T-helper 2 cell treated with Interferon-gamma antibody and Interleukin-4, amounts not matched to agents 100 ng/mL and 5 ng/mL, for 36 hours (primary cell): ENCODE measurements at regions not wholly inside any gene's neighbourhood (a gene's known extent, or its start where the extent isn't known, plus 50 kb on each side); places are given as distances from the start of the nearest gene placed in this dataset.

ENCODE experiments used
- intact Hi-C: fragments of 100-400 bp; cut with micrococcal nuclease; formaldehyde crosslinking; loops from one replicate; pipeline ENCODE4 v1.15.1; 2023

DNA sequence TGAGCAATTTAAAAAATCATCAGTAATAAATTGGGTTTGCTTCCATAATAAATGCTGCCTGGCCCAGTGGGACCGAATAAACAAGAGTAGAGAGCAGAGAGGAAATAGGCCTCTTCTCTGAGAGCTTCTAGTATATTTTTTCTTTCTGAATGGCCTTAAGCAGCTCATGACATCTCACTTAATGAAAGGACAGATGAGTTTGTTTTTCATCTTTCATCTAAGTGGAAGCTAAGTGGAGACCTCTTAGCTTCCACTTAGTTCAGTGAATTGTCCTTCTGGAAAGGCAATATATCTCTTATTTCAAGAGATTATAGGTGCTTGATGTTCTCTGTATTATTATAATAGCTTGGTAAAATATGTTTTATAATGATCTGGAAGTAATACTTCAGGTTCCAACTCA, 245.9 kb upstream of the ANO3 start:
- intact Hi-C loops: no loop called here

GRCh38 chr11:26087120-26087935, 244.6 kb upstream of the ANO3 start:
- intact Hi-C loops: no loop called here

- intact Hi-C loops: no loop called here
These were observed 243.5 kb upstream of the ANO3 start for GRCh38 chr11:26088391-26088790.

DNA sequence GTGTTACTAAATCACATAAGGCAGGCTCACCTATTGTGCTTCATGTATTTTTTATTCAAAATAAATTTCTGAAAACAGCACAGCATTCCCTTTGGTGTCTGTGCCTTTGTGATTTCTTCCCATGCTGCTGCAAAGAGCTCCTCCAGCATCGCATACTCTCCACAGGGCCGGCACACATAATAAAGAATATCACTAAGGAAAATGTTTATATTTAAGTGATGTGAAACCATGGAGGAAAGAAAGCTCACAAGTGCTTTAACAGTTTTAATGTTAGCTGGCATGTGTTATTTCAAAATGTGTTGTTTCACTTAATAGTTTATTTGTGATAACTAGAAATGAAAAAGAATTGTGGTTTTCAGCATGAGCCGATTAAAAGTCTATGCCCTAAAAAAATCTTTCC, 241.3 kb upstream of the ANO3 start:
- intact Hi-C loops: no loop called here

GRCh38 chr11:26093206-26093605, 238.7 kb upstream of the ANO3 start:
- intact Hi-C loops: no loop called here

GRCh38 chr11:26095340-26095739, 236.6 kb upstream of the ANO3 start:
- intact Hi-C loops: no loop called here

DNA sequence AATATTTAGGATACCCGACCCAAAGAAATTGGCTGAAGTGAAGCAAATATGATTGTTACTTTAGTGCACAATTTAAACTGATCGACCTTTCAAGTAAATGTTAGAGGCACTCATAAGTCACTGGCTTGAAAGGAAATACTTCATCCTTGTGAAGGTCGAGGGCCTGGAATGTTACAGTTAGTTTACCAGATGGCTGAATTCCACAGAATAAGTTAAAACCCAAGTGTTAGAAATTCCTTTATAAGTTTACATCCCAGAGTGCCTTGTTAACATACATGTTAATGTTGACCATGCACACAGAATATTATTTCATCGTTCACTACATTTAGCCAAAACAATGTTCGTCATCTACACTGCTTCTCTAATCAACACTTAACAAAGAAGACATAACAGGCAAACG, 235.5 kb upstream of the ANO3 start:
- intact Hi-C loops: no loop called here

DNA sequence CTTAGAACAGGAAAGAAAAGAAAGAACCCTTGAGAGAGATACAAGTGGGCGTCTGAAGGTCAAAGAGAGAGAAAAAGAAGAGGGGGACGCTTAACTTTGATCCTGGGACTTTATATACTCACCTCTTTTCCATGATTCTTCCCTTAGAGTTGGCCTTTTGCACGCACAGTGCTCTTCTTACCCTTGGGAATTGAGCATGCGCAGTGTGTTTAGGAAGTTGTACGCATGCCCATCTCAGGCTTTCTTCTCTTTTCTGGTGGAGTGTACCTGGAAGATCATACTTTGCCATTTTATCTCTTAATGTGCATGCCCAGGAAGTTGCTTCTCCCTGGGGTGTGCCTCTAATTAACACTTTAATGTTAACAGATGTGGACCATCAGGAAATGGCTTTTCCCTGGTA, 229.6 kb upstream of the ANO3 start:
- intact Hi-C loops: no loop called here

DNA sequence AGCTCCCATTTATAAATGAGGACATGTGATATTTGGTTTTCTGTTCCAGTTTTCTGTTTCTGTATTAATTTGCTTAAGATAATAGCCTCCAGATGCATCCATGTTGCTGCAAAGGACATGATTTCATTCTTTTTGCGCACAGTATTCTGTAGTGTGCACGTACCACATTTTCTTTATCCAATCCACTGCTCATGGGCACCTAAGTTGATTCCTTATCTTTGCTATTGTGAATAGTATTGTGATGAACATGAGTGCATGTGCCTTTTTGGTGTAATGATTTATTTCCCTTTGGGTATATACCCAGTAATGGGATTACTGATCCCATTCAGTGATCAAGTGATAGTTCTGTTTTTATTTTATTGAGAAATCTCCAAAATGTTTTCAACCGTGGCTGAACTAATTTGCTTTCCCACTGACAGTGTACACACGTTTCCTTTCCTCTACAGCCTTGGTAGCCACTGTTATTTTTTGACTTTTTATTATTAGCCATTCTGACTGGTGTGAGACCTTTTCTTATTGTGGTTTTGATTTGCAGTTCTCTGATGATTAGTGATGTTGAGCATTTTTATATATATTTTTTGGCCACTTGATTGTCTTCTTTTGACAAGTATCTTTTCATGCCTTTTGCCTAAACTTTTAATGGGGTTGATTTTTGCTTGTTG, 226.0 kb upstream of the ANO3 start:
- intact Hi-C loops: no loop called here

GRCh38 chr11:26106726-26107125, 225.2 kb upstream of the ANO3 start:
- intact Hi-C loops: no loop called here

GRCh38 chr11:26109658-26110368, 222.1 kb upstream of the ANO3 start:
- intact Hi-C loops: no loop called here

- intact Hi-C loops: no loop called here
These were observed 219.7 kb upstream of the ANO3 start for GRCh38 chr11:26112264-26112663.

DNA sequence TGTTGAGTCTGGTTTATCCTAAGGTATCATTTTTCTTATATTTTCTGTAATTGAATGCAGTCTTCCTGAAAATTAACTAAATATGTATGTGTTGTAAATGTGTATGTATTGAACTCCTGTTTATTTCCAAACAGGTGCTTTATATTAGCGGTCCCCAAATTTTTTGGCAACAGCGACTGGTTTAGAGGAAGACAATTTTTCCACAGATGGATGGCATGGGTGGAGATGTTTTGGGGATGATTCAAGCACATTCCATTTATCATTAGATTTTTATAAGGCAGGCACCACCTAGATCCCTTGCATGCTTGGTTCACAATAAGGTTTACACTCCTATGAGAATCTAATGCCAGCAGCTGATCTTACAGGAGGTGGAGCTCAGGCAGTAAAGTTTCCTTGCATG, 210.5 kb upstream of the ANO3 start:
- intact Hi-C loops: no loop called here

GRCh38 chr11:26126741-26127140, 205.2 kb upstream of the ANO3 start:
- intact Hi-C loops: no loop called here

- intact Hi-C loops: no loop called here
These were observed 204.6 kb upstream of the ANO3 start for GRCh38 chr11:26127336-26127735.

GRCh38 chr11:26131406-26131805, 200.5 kb upstream of the ANO3 start:
- intact Hi-C loops: no loop called here

DNA sequence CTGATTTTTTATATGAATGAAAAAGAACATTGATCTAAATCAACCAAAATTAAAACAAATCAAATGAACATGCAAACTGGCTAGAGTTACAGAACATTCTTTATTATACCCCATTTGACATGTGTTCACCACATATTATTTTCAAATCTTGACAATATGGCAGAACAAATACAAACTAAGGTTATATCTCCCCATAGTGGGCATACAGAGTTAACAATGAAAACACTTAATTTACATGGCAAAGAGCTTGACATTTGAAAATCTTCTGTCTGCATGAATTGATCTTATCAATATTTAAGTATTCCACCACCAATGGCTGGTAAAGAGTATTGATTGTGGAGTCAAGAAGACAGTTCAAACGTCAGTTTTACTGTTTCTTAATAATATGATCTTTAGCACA, 197.9 kb upstream of the ANO3 start:
- intact Hi-C loops: no loop called here

DNA sequence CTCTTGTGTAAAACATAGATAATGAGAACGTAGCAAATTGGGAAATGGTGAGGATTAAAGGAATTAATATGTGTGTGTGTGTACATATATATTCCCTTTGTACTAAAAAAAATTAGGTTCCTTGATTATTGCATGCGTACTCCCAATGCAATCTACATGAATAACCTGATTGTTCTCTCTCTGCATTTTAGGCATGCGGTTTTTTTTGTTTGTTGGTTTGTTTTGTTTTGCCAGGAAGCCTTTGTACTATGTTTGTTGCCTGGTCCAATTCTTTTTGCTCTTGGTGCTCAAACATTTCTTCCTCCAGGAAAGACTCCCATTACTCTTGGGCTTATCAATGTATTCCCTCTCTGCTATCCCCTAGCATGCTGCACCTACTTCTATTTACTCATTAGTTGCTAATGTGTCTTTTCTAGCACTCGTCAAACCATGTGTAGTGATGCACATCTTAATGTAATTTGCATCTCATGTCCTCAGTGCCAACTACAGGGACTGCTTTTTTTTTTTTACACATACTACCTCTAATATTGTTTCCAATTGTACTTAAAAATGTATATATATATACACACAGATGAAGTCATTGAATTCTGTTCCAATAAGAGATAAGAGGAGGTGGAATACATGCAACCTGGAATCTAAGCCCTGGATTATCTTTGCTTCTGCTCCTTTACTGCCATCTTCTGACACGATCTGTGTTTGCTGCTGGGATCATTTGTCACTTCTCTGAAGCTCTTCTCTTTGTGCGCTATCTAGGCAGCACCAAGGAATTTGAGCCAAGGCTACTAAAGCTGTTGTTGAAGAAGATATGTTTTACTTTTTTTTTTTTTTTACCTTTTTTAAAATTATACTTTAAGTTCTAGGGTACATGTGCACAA, 197.2 kb upstream of the ANO3 start:
- intact Hi-C loops: no loop called here

- intact Hi-C loops: no loop called here
These were observed 194.3 kb upstream of the ANO3 start for GRCh38 chr11:26137651-26138050.

DNA sequence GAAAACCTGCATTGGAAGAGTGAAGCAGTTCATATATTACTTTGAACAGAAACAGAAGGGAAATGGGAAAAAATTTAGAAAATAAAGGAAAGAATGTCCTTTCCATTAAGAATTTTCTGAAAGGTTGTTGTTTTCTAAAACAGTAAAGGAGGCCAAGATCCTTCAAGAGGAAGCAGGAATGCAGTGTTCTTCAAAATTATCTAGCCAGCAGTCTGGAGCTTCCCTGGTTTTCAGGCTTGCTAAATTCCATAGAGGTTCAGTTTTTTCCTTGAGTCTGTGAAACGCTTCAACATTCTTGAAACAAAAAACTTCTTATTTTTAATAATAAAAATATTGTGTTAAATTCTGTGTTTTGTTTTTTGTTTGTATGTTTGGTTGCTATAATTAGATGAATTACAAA, 189.0 kb upstream of the ANO3 start:
- intact Hi-C loops: no loop called here

DNA sequence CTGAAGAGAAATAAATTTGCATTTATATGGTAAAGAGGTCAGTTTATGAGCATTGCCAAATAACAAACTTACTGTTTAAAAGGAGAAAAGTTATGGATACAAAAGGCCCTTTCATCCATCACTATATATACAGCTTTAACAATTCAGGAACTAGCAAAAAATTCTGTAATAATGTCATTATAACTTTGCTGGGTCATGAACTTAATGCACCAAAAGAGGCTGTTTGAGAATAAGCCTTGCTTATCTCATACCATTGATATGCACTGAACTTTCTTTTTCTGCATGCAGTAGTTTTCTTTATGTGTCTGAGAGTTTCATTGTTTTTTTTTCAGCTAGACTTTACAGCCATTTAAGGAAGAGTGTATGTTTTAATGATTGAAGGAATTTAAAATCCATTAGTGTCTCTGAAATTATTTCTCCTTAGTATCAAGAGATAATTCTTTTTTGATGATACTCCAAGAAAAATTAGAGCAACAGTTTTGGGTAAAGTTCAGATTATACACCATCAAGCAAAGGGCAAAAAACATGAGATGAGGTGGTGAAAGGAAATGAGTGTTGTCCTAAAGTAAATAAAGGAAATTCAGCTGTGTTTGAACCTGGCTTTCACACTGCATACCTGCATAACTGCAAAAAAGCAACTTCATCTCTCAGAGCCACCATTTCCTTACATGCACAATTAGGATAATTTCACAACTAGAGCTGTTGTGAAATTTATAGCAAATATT, 188.2 kb upstream of the ANO3 start:
- intact Hi-C loops: no loop called here
